ENCODE measurements at regions not wholly inside any gene's neighbourhood (a gene's known extent, or its start where the extent isn't known, plus 50 kb on each side); places are given as distances from the start of the nearest gene placed in this dataset.

- no peak overlapping the region for H3K27ac ChIP-seq
- no peaks in the 10 kb centered on the region for H3K9me3 ChIP-seq
- no peak for DNase-seq
- no peak overlapping the region for H3K9ac ChIP-seq (ENCODE audit: low read depth in 2 of 2, low read length in 2 of 2)
- no peaks in the 10 kb centered on the region for H3K36me3 ChIP-seq
- no peaks in the 10 kb centered on the region for H3K4me1 ChIP-seq
- TF ChIP-seq, protein P1, sequence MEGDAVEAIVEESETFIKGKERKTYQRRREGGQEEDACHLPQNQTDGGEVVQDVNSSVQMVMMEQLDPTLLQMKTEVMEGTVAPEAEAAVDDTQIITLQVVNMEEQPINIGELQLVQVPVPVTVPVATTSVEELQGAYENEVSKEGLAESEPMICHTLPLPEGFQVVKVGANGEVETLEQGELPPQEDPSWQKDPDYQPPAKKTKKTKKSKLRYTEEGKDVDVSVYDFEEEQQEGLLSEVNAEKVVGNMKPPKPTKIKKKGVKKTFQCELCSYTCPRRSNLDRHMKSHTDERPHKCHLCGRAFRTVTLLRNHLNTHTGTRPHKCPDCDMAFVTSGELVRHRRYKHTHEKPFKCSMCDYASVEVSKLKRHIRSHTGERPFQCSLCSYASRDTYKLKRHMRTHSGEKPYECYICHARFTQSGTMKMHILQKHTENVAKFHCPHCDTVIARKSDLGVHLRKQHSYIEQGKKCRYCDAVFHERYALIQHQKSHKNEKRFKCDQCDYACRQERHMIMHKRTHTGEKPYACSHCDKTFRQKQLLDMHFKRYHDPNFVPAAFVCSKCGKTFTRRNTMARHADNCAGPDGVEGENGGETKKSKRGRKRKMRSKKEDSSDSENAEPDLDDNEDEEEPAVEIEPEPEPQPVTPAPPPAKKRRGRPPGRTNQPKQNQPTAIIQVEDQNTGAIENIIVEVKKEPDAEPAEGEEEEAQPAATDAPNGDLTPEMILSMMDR (IDR thresholded peaks at IDR 0.05): no peak
- H3K4me3 ChIP-seq: no peak overlapping the region
- H3K27me3 ChIP-seq: no peaks in the 10 kb centered on the region
- intact Hi-C loops (cut with DNase I): no loop called here
These were observed 132.4 kb downstream of the RAB11FIP2 start for GRCh38 chr10:117914334-117914733.

DNA sequence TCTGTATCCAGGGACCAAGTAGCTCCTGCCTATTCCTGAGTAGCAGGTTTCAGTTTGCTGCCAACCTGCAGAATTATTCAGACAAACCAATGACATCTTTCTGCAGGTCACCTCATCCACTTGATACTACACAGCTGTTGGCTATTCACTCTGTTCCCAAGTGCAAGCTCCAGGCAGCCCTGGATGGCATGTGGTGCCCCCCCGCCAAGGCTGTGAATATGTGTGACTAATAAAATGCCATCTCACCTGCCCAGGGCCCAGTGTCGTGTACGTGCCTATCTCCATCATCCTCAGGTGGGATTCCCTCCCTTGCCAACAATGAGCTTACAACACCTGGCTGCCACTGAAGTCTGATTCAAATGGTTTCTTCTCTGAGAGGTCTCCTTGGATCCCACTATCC lies 125.8 kb downstream of the RAB11FIP2 start:
- Histone ChIP-seq H3K27me3 (no peaks in the 10 kb centered on the region), H3K4me1 (no peaks in the 10 kb centered on the region), H3K27ac (no peak overlapping the region), H3K9ac (ENCODE audit: low read depth in 2 of 2, low read length in 2 of 2) (no peak overlapping the region), H3K9me3 (no peaks in the 10 kb centered on the region), H3K36me3 (no peaks in the 10 kb centered on the region), H3K4me3 (no peak overlapping the region)
- TF ChIP-seq, protein P1 (IDR thresholded peaks at IDR 0.05): no peak
- no peak for DNase-seq
- intact Hi-C loops (cut with DNase I): no loop called here

DNA sequence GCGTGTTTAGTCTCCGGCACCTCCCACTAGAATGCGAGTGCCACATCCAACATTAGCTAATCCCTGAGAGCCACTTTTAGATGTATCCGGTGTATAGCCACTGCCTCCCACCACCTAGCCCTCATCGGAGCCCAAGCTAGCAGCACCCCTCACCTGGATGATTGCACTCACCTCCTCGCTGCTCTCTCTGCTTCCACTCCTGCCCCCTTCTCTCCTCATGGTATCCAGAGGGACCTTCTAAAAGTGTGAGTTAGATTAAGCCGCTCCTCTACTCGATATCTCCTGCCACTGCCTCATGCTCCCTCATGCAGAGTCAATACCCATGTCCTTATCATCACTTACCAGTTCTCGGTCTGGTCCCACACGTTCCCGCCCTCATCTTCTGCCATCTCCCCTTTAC lies 125.3 kb downstream of the RAB11FIP2 start:
- H3K4me1 ChIP-seq: no peaks in the 10 kb centered on the region
- no peak for DNase-seq
- no peak overlapping the region for H3K27ac ChIP-seq
- H3K36me3 ChIP-seq: no peaks in the 10 kb centered on the region
- H3K27me3 ChIP-seq: no peaks in the 10 kb centered on the region
- H3K9me3 ChIP-seq: no peaks in the 10 kb centered on the region
- no peak overlapping the region for H3K4me3 ChIP-seq
- TF ChIP-seq, protein P1 (IDR thresholded peaks at IDR 0.05): no peak
- intact Hi-C loops (cut with DNase I): no loop called here
- H3K9ac ChIP-seq (ENCODE audit: low read depth in 2 of 2, low read length in 2 of 2): no peak overlapping the region

DNA sequence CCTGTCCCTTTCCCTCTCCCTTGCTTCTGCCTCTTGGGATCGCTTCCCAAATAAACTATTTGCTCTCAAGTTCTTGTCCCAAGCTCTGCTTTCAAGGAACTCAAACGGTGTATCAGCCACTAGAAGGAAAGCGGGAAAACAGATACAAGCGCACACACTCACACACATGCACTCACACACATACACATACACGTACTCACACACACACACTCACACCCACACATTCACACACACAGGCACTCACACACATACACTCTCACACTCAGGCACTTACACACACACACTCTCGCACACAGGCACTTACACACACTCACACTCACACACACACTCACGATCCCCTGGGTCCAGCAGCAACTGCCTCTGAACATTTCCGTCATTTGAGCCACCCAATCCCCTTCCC lies 121.9 kb downstream of the RAB11FIP2 start:
- H3K36me3 ChIP-seq: no peaks in the 10 kb centered on the region
- no peaks in the 10 kb centered on the region for H3K4me1 ChIP-seq
- H3K9me3 ChIP-seq: no peaks in the 10 kb centered on the region
- intact Hi-C loops (cut with DNase I): no loop called here
- H3K27me3 ChIP-seq: no peaks in the 10 kb centered on the region
- H3K27ac ChIP-seq: no peak overlapping the region
- no peak for DNase-seq
- H3K4me3 ChIP-seq: no peak overlapping the region
- H3K9ac ChIP-seq (ENCODE audit: low read depth in 2 of 2, low read length in 2 of 2): no peak overlapping the region
- TF ChIP-seq, protein P1 (IDR thresholded peaks at IDR 0.05): no peak

DNA sequence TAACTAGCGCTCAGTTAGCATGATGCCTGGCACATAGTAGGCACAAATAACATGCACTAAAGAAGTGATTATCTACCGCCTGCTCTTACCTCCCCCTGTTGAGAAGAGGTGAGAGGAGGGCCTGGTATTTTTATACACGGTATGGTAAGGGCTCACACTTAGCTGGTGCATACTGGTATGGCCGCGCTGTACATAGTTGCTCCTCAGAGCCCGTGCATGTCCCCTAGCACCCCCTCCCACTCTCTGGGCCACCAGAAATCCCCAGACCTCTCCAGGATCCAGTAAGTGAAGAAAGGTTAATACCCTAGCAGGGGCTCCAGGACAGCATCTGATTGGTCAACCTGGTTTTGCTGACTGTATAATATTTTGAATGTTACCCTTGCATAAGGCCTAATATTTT lies 121.4 kb downstream of the RAB11FIP2 start:
- intact Hi-C loops (cut with DNase I): no loop called here
- Histone ChIP-seq H3K4me1 (no peaks in the 10 kb centered on the region), H3K4me3 (no peak overlapping the region), H3K27me3 (no peaks in the 10 kb centered on the region), H3K9me3 (no peaks in the 10 kb centered on the region), H3K27ac (no peak overlapping the region), H3K36me3 (no peaks in the 10 kb centered on the region), H3K9ac (ENCODE audit: low read depth in 2 of 2, low read length in 2 of 2) (no peak overlapping the region)
- TF ChIP-seq, protein P1 (IDR thresholded peaks at IDR 0.05): no peak
- no peak for DNase-seq

DNA sequence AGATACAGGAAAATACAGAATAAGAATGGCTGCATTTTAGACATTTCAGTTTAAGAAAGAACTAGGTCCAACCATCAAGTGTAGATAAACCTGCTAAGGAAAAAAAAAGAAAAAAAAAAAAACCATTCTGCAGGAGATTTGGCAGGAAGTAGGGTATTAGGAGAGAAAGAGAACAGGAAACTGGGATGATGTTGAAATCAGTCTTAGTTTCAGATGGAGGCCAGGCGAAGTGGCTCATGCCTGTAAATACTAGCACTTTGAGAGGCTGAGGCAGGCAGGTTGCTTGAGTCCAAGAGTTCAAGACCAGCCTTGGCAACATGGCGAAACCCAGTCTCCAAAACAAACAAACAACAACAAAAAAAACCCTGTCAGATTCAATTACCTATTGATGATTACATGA lies 120.2 kb downstream of the RAB11FIP2 start:
- no peaks in the 10 kb centered on the region for H3K36me3 ChIP-seq
- no peaks in the 10 kb centered on the region for H3K27me3 ChIP-seq
- H3K4me3 ChIP-seq: no peak overlapping the region
- no peaks in the 10 kb centered on the region for H3K4me1 ChIP-seq
- TF ChIP-seq, protein P1 (IDR thresholded peaks at IDR 0.05): no peak
- no peak overlapping the region for H3K27ac ChIP-seq
- H3K9me3 ChIP-seq: no peaks in the 10 kb centered on the region
- no peak overlapping the region for H3K9ac ChIP-seq (ENCODE audit: low read depth in 2 of 2, low read length in 2 of 2)
- intact Hi-C loops (cut with DNase I): no loop called here
- DNase-seq: no peak

All from colonic mucosa (tissue), 4 donors.